ENCODE measurements at regions not wholly inside any gene's neighbourhood (a gene's known extent, or its start where the extent isn't known, plus 50 kb on each side); places are given as distances from the start of the nearest gene placed in this dataset.

GRCh38 chr1:79478160-79478559, 471.6 kb upstream of the ADGRL4 start:
- TF ChIP-seq CTCF (IDR thresholded peaks at IDR 0.05): no peak
- TF ChIP-seq POLR2AphosphoS5 (IDR thresholded peaks at IDR 0.05): no peak
- TF ChIP-seq POLR2A (IDR thresholded peaks at IDR 0.05): no peak

All from breast epithelium (tissue), 3 donors.